Common myeloid progenitor, CD34-positive (primary cell): ENCODE measurements at regions not wholly inside any gene's neighbourhood (a gene's known extent, or its start where the extent isn't known, plus 50 kb on each side); places are given as distances from the start of the nearest gene placed in this dataset.
A peak's percentile ranks its signal among the peaks of the same experiment; 100 is the strongest.

Source experiments
- CTCF ChIA-PET: fragments of 350-600 bp; sonication (Branson Sonifier 250); formaldehyde crosslinking; loops from one replicate; lab custom pipeline; 2021; ENCODE audit warnings: antibody characterized with exemption; lab: Charles Lee
- POLR2A ChIA-PET: fragments of 350-600 bp; sonication (Branson Sonifier 250); formaldehyde crosslinking; loops from one replicate; lab custom pipeline; 2021; ENCODE audit warnings: antibody characterized with exemption; lab: Charles Lee
- DNase-seq, 3 donors: peaks; one replicate each; pipeline versions ENCODE4 v3.0.0 to v3.0.0-alpha.2; 2013
- H3K27ac ChIP-seq, 2 experiments: 1 replicate in 1 of 2; 2 replicates in 1 of 2; pipeline ENCODE4 v1.7.0; 2013; ENCODE audit warnings: inconsistent platforms in 2 of 2, low read length in 2 of 2, mild to moderate bottlenecking in 2 of 2, low read depth in 1 of 2, moderate library complexity in 1 of 2; ENCODE audit not compliant: severe bottlenecking in 2 of 2, insufficient read depth in 1 of 2, poor library complexity in 1 of 2
- H3K27me3 ChIP-seq, 5 experiments: replicated peaks in 2 of 5; 1 replicate in 3 of 5; 2 replicates in 2 of 5; pipeline versions ENCODE4 v1.6.1 to v1.7.0; 2013; ENCODE audit warnings: low read length in 4 of 5, mild to moderate bottlenecking in 2 of 5, moderate library complexity in 2 of 5, inconsistent platforms in 1 of 5; ENCODE audit not compliant: insufficient read depth in 5 of 5, control insufficient read depth in 4 of 5
- H3K36me3 ChIP-seq, 4 experiments: 1 replicate in 2 of 4; 2 replicates in 2 of 4; pipeline versions ENCODE4 v1.6.1 to v1.7.0; 2013; ENCODE audit warnings: low read length in 3 of 4, control low read depth in 1 of 4, mild to moderate bottlenecking in 1 of 4; ENCODE audit not compliant: control insufficient read depth in 4 of 4, insufficient read depth in 4 of 4
- H3K4me1 ChIP-seq, 4 experiments: 1 replicate in 3 of 4; 2 replicates in 1 of 4; pipeline versions ENCODE4 v1.6.1 to v1.7.1; 2013; ENCODE audit warnings: low read length in 3 of 4, mild to moderate bottlenecking in 3 of 4, control low read depth in 1 of 4, inconsistent platforms in 1 of 4, moderate library complexity in 1 of 4; ENCODE audit not compliant: control insufficient read depth in 4 of 4, insufficient read depth in 4 of 4; ENCODE audit errors: control extremely low read depth in 1 of 4
- H3K4me3 ChIP-seq, 7 experiments: 1 replicate in 4 of 7; 2 replicates in 3 of 7; pipeline versions ENCODE4 v1.5.1 to v1.7.0; 2013; ENCODE audit warnings: mild to moderate bottlenecking in 7 of 7, low read length in 6 of 7, moderate library complexity in 6 of 7, inconsistent platforms in 2 of 7, low read depth in 2 of 7, control low read depth in 1 of 7; ENCODE audit not compliant: insufficient read depth in 4 of 7, control insufficient read depth in 1 of 7; ENCODE audit errors: extremely low read depth in 1 of 7
- H3K9me3 ChIP-seq, 5 experiments: 1 replicate in 4 of 5; 2 replicates in 1 of 5; pipeline versions ENCODE4 v1.6.1 to v1.7.1; 2013; ENCODE audit warnings: low read length in 4 of 5, mild to moderate bottlenecking in 2 of 5, inconsistent platforms in 1 of 5, low read depth in 1 of 5, moderate library complexity in 1 of 5; ENCODE audit not compliant: control insufficient read depth in 4 of 5, insufficient read depth in 2 of 5; ENCODE audit errors: control extremely low read depth in 1 of 5
- WGBS: methylation state at CpG from one replicate; pipeline ENCODE4 v1.1.5; 2013; ENCODE audit not compliant: insufficient coverage; 5-methylcytosine and 5-hydroxymethylcytosine counted together

GRCh38 chr13:67549331-67549730 is 319.2 kb upstream of the PCDH9 start:
- Histone ChIP-seq H3K36me3 (no peaks in the 10 kb centered on the region), H3K27ac (no peak overlapping the region), H3K9me3 (no peaks in the 10 kb centered on the region), H3K27me3 (no peaks in the 10 kb centered on the region), H3K4me1 (peaks cover 5 to 30% (median 11%) of the 10 kb centered on the region in 4 experiments), H3K4me3 (no peak overlapping the region)
- 100% methylated on average over 1 of the region's 4 CpGs for WGBS
- ChIA-PET CTCF (interaction anchor here (1.0 kb wide), 2 partner anchors 47 to 70 kb away, joined by 3 read pairs; no protein-coding TSS in a partner anchor), POLR2A (no interaction called here)
- peak in 2 of 3 donors; percentile 43 to 66 for DNase-seq

DNA sequence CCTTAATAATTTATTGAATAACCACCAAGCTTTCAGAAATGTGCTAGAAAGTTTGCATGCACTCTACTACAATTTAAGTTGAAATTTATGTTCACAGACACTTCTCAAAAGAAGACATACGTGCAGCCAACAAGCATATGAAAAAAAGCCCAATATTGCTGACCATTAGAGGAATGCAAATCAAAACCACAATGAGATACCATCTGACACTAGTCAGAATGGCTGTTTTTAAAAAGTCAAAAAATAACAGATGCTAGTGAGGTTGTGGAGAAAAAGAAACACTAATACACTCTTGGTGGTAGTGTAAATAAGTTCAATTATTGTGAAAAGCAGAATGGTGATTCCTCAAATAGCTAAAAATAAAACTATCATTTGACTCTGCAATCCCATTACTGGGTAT is 308.8 kb upstream of the PCDH9 start:
- Histone ChIP-seq H3K36me3 (no peaks in the 10 kb centered on the region), H3K4me1 (no peaks in the 10 kb centered on the region), H3K27ac (no peak overlapping the region), H3K9me3 (no peaks in the 10 kb centered on the region), H3K4me3 (no peak overlapping the region), H3K27me3 (no peaks in the 10 kb centered on the region)
- 17% methylated on average over 1 of the region's 1 CpG for WGBS
- DNase-seq, result no peak
- ChIA-PET CTCF (no interaction called here), POLR2A (no interaction called here)

DNA sequence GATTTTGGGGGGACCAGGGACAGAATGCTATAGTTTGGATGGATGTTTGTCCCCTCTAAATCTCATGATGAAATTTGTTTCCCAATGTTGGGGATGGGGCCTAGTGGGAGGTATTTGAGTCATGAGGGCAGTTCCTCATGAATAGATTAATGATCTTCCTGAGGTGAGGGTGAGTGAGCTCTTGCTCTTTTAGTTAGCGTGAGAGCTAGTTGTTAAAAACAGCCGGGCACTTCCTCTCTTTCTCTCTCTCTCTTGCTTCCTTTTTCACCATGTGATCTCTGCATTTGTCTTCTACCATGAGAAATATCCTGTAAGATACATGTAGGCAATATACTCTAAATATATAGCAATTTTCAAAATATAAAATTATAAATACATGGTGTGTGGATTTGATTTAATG is 290.8 kb upstream of the PCDH9 start:
- ChIA-PET CTCF (no interaction called here), POLR2A (no interaction called here)
- WGBS, result no CpG with 5 or more reads among the region's 2 CpGs
- peak; percentile 12 to 58 (median 58) for DNase-seq
- H3K27me3 ChIP-seq, result no peaks in the 10 kb centered on the region
- H3K4me3 ChIP-seq, result no peak overlapping the region
- H3K27ac ChIP-seq, result no peak overlapping the region
- no peaks in the 10 kb centered on the region for H3K36me3 ChIP-seq
- H3K4me1 ChIP-seq, result peaks cover 0 to 7% (median 0%) of the 10 kb centered on the region in 4 experiments
- H3K9me3 ChIP-seq, result peaks cover 0 to 6% (median 2%) of the 10 kb centered on the region in 5 experiments

DNA sequence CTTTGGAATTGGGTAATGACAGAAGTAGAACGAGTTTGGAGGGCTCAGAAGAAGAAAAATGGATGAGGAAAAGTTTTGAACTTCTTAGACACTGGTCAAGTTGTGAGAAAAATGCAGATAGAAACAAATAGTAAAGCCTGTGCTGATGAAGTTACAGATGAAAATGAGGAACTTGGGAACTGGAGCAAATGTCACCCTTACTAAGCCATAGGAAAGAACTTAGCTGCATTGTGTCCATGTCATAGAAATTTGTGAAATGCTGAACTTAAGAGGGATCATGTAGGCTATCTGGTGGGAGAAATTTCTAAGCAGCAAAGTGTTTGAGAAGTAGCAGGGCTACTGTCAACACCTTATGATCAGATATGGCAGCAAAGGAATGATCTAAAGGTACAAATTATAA is 289.2 kb upstream of the PCDH9 start:
- POLR2A ChIA-PET, result interaction anchor here (0.7 kb wide), 1 partner anchor 45 kb away, joined by 4 read pairs; no protein-coding TSS in a partner anchor
- WGBS, result 62% methylated on average over 1 of the region's 1 CpG
- CTCF ChIA-PET, result no interaction called here

GRCh38 chr13:67518785-67519184 is 288.6 kb upstream of the PCDH9 start:
- Histone ChIP-seq H3K27me3 (no peaks in the 10 kb centered on the region), H3K36me3 (no peaks in the 10 kb centered on the region), H3K27ac (no peak overlapping the region), H3K9me3 (peaks cover 0 to 2% (median 0%) of the 10 kb centered on the region in 5 experiments), H3K4me1 (peaks cover 0 to 7% (median 0%) of the 10 kb centered on the region in 4 experiments), H3K4me3 (no peak overlapping the region)
- no peak for DNase-seq
- POLR2A ChIA-PET, result no interaction called here
- 100% methylated on average over 1 of the region's 1 CpG for WGBS
- CTCF ChIA-PET, result no interaction called here

More for the DNA sequence above, 289.2 kb upstream of the PCDH9 start:
- peak in 2 of 3 donors; percentile 19 to 33 for DNase-seq
- H3K4me3 ChIP-seq, result no peak overlapping the region
- peaks cover 0 to 2% (median 0%) of the 10 kb centered on the region in 5 experiments for H3K9me3 ChIP-seq
- H3K36me3 ChIP-seq, result no peaks in the 10 kb centered on the region
- no peaks in the 10 kb centered on the region for H3K27me3 ChIP-seq
- no peak overlapping the region for H3K27ac ChIP-seq
- H3K4me1 ChIP-seq, result peaks cover 0 to 7% (median 0%) of the 10 kb centered on the region in 4 experiments

DNA sequence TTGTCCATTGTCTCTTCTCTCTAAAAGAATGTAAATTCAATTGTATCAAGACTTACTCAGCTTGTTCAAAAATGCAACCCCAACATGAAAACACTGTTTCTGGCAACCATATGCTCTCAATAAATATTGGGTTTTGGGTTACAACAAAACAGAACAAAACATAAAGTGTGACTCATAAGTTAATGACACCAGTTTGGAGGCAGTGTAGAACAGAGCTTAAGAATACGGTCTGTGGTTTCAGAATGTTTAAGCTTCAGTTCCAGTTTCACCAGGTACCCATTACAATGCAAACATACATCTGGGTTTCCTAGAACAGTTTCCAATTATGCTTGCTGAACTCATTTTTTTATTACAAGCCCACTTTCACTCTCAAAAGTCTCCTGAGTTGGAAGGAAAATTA is 285.8 kb upstream of the PCDH9 start:
- Histone ChIP-seq H3K27ac (no peak overlapping the region), H3K4me3 (no peak overlapping the region), H3K4me1 (peaks cover 0 to 11% (median 0%) of the 10 kb centered on the region in 4 experiments), H3K9me3 (peaks cover 0 to 2% (median 0%) of the 10 kb centered on the region in 5 experiments), H3K36me3 (no peaks in the 10 kb centered on the region), H3K27me3 (no peaks in the 10 kb centered on the region)
- WGBS, result 80% methylated on average over 1 of the region's 1 CpG
- ChIA-PET CTCF (no interaction called here), POLR2A (no interaction called here)
- DNase-seq, result peak in 2 of 3 donors; percentile 9 to 36

DNA sequence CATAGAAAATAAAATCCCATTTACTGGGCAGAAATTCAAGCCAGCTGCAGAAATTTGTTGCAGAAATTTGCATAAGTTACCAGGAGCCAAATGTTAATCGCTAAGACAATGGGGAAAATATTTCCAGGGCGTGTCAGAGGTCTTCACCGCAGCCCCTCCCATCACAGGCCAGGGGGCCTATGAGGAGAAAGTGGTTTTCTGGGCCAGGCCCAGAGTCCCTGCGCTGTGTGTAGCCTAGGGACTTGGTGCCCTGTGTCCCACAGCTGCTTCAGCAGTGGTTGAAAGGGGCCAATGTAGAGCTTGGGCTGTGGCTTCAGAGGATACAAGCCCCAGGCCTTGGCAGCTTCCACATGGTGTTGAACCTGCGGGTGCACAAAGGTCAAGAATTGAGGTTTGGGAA is 278.9 kb upstream of the PCDH9 start:
- CTCF ChIA-PET, result interaction anchor here (1.3 kb wide), 1 partner anchor 48 kb away, joined by 3 read pairs; no protein-coding TSS in a partner anchor
- Histone ChIP-seq H3K4me1 (peaks cover 0 to 11% (median 4%) of the 10 kb centered on the region in 4 experiments), H3K9me3 (no peaks in the 10 kb centered on the region), H3K27me3 (no peaks in the 10 kb centered on the region), H3K27ac (no peak overlapping the region), H3K36me3 (no peaks in the 10 kb centered on the region), H3K4me3 (no peak overlapping the region)
- DNase-seq, result no peak
- POLR2A ChIA-PET, result no interaction called here
- WGBS, result 100% methylated on average over 4 of the region's 5 CpGs
